Adrenal gland (tissue), 5 donors: ENCODE measurements at regions not wholly inside any gene's neighbourhood (a gene's known extent, or its start where the extent isn't known, plus 50 kb on each side); places are given as distances from the start of the nearest gene placed in this dataset.

Experiments used
- CTCF ChIP-seq, 6 experiments: fragments of 450-650 bp in 4 of 6; fragments of 200-600 bp in 2 of 6; sonication (generic) in 1 of 6; IDR thresholded peaks; 1 replicate in 5 of 6; 2 replicates in 1 of 6; pipeline versions ENCODE4 v1.5.1 to v1.8.0; 2016 to 2021; ENCODE audit warnings: antibody characterized with exemption in 6 of 6, mild to moderate bottlenecking in 2 of 6, moderate library complexity in 1 of 6
- POLR2A ChIP-seq, 2 donors: fragments of 450-650 bp; IDR thresholded peaks; one replicate each; pipeline ENCODE4 v1.6.1; 2017; ENCODE audit warnings: antibody characterized with exemption in 2 of 2, mild to moderate bottlenecking in 2 of 2, moderate library complexity in 1 of 2
- donor health status: DM: no; HTN: no; CAD: no.

- no peak for TF ChIP-seq CTCF (IDR thresholded peaks at IDR 0.05)
- no peak for TF ChIP-seq POLR2A (IDR thresholded peaks at IDR 0.05)
Observed at GRCh38 chr10:80986596-80986995, 448.9 kb downstream of the SH2D4B start.
